ENCODE measurements at regions not wholly inside any gene's neighbourhood (a gene's known extent, or its start where the extent isn't known, plus 50 kb on each side); places are given as distances from the start of the nearest gene placed in this dataset.

GRCh38 chr3:43951813-43952212 lies 261.1 kb downstream of the ABHD5 start:
- DNase-seq (ENCODE audit: low read depth) = no peak

- no peak for DNase-seq (ENCODE audit: low read depth)
Observed at GRCh38 chr3:43953380-43953779, 262.6 kb downstream of the ABHD5 start.

- peak; percentile 54 for DNase-seq (ENCODE audit: low read depth)
Observed at GRCh38 chr3:43953814-43954692, 263.3 kb downstream of the ABHD5 start.

DNA sequence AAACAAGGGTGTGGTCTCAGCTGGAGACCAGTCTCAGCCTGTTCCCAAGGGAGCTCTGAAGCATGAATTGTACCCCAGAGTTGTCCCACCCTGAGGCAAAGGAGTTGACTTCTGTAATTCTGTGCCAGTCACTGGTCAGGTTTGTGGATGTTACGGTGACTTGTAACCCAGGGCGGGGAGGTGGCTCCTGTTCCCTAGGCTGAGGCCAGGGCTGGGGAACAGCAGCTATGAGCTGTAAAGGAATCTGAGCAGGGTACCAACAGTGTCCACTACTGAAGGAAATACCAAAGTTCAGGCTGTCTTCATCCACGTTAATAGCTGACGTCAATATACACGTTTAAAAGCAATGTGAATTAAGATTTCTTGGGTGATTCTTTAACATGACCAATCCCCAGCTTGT lies 266.2 kb downstream of the ABHD5 start:
- DNase-seq (ENCODE audit: low read depth) = no peak

GRCh38 chr3:43957553-43957952 lies 266.8 kb downstream of the ABHD5 start:
- DNase-seq (ENCODE audit: low read depth) = no peak

GRCh38 chr3:43958005-43958770 lies 267.4 kb downstream of the ABHD5 start:
- no peak for DNase-seq (ENCODE audit: low read depth)

- no peak for DNase-seq (ENCODE audit: low read depth)
Observed at GRCh38 chr3:43958973-43959372, 268.2 kb downstream of the ABHD5 start.

GRCh38 chr3:43959498-43960447 lies 269.0 kb downstream of the ABHD5 start:
- DNase-seq (ENCODE audit: low read depth) = no peak

DNA sequence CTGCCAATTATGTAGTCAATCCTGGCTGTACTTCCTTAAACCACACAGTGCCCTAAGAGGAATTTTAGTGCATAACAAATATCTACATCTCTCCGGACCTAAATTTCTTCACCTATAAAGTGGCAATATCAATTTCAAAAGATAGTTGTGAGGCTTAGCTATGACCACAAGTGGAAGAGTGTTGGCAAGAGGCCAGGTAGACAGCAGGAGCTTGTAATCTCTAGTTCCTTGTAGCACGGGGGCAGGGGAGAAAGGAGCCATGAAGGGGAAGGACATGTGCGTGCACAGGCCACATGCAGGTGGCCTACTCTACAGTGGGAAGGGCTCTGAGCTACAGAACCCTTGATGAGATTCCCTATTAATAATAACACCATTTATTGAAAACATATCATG lies 269.7 kb downstream of the ABHD5 start:
- DNase-seq (ENCODE audit: low read depth) = no peak

- DNase-seq (ENCODE audit: low read depth) = no peak
Observed at GRCh38 chr3:43962043-43962442, 271.3 kb downstream of the ABHD5 start.

DNA sequence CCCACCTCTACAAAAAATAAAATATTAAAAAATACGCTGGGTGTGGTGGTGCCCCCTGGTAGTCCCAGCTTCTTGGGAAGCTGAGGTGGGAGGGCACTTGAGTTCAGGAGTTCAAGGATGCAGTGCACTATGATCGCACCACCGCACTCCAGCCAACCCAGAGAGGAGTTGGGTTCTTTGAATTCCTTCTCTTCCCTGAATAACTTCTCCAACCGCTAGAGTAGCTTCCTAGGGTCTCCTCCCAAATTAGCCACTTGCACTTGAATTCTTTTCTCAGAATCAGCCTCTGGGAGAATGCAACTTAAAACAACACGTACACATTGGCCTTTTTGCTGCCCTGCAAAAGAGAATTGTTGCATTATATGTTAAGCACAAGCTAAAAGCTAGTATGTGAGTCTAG lies 272.5 kb downstream of the ABHD5 start:
- DNase-seq (ENCODE audit: low read depth) = no peak

GRCh38 chr3:43964640-43965039 lies 273.9 kb downstream of the ABHD5 start:
- no peak for DNase-seq (ENCODE audit: low read depth)

GRCh38 chr3:43965656-43966055 lies 274.9 kb downstream of the ABHD5 start:
- no peak for DNase-seq (ENCODE audit: low read depth)

DNA sequence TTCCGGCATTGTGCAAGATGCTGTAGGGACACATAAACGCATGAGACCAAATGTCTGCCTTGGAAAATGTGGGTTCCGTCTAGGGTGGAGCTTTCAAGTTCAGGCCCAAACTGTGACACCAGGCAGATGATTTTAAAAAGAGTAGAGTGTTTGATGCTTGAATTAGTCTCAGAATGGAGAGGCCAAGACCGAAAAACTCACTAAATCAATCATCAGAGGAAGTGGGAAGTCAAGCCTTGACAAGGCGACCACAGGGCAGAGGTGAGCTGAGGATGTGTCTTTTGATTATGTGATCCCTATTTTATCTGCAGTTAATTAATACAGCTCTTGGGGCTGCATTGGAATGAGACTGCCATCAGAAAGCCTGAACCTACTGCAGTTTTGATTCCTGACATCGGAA lies 275.4 kb downstream of the ABHD5 start:
- no peak for DNase-seq (ENCODE audit: low read depth)

DNA sequence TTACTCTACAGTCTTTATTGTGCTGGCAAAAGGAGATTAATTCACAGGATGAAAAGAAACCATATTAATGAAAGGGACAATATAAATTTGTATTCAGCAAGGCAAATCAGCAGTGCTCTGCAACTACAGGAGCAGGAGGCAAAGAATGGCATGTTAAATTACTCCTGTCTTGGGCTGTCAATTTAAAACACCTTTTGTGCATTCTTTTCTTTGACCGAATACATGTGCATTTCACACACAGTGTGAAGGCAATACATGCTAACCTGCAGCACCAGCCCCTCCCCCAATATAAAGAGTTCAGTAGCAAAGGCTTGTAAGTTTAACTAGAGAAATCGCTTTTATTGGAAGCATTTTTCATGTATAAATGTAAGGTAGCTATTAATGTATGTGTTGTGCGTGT lies 275.2 kb upstream of the TOPAZ1 start:
- DNase-seq (ENCODE audit: low read depth) = no peak

DNA sequence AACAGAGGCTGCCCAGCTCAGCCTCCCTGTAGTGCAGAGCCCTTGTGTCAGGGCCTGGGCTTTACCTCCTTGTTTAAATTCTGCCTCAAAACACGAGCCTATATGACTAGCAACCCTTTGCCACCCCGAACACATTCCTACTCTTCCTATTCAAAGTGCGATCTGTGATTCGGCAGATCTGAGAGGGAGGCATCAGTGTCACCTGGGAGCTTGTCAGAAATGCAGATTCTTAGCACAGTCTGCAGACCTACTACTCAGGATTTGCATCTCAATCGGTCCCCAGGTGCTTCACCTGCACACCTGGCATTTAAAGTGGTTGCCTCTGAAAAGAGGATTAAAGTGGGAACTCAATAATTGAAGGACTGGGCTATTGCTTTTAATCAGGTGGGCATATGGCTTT lies 273.2 kb upstream of the TOPAZ1 start:
- DNase-seq (ENCODE audit: low read depth) = no peak

GRCh38 chr3:43969944-43970343 lies 271.7 kb upstream of the TOPAZ1 start:
- DNase-seq (ENCODE audit: low read depth) = no peak

GRCh38 chr3:43970351-43970750 lies 271.3 kb upstream of the TOPAZ1 start:
- DNase-seq (ENCODE audit: low read depth) = no peak

GRCh38 chr3:43970920-43971319 lies 270.8 kb upstream of the TOPAZ1 start:
- no peak for DNase-seq (ENCODE audit: low read depth)

GRCh38 chr3:43971486-43971885 lies 270.2 kb upstream of the TOPAZ1 start:
- DNase-seq (ENCODE audit: low read depth) = no peak

GRCh38 chr3:43978708-43979107 lies 263.0 kb upstream of the TOPAZ1 start:
- no peak for DNase-seq (ENCODE audit: low read depth)

- no peak for DNase-seq (ENCODE audit: low read depth)
Observed at GRCh38 chr3:43979645-43980044, 262.0 kb upstream of the TOPAZ1 start.
